ENCODE measurements at regions not wholly inside any gene's neighbourhood (a gene's known extent, or its start where the extent isn't known, plus 50 kb on each side); places are given as distances from the start of the nearest gene placed in this dataset.

DNA sequence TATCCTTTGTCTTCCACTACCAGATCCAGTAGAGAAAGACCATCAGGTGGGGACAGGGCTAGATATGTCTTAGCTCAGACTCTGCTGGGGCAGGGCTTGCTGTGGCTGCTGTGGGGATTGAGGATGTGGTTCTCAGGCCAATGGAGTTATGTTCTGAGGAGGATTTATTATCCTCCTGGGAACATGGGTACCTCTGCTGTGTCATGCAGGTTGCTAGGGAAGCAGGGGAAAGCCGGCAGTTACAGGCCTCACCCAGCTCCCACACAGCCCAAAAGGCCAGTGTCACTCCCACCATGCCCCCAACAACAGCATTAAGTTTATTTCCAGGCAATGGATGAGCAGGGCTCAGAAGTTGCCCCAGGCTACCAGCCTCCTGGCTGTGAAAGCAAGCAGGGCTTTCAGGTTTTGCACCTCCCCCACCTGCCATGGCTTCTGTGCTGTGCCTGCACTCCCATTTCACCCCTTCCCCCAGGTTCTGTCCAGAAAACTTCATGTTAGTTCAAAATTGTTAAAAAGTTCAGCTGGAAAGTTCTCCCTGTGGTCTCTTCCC, 879.9 kb downstream of the ARAP2 start:
- no peak for DNase-seq (ENCODE audit: low spot score)

GRCh38 chr4:35365186-35365585, 879.1 kb downstream of the ARAP2 start:
- no peak for DNase-seq (ENCODE audit: low spot score)

- no peak for DNase-seq (ENCODE audit: low spot score)
Measured at GRCh38 chr4:35399912-35400311, 844.4 kb downstream of the ARAP2 start.

GRCh38 chr4:35423104-35423503, 821.2 kb downstream of the ARAP2 start:
- no peak for DNase-seq (ENCODE audit: low spot score)

DNA sequence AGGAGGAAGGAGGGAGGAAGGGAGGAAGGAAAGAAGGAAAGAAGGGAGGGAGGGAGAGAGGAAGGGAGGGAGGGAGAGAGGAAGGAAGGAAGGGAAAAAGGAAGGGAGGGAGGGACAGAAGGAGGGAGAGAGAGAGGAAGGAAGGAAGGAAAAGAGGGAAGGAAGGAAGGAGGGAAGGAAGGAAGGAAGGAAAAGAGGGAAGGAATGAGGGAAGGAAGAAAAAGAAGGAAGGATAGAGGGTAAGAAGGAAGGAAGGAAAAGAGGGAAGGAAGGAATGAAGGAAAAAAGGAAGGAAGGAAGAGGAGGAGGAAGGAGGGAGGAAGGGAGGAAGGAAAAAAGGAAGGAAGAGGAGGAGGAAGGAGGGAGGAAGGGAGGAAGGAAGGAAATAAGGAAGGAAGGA, 796.8 kb downstream of the ARAP2 start:
- no peak for DNase-seq (ENCODE audit: low spot score)

DNA sequence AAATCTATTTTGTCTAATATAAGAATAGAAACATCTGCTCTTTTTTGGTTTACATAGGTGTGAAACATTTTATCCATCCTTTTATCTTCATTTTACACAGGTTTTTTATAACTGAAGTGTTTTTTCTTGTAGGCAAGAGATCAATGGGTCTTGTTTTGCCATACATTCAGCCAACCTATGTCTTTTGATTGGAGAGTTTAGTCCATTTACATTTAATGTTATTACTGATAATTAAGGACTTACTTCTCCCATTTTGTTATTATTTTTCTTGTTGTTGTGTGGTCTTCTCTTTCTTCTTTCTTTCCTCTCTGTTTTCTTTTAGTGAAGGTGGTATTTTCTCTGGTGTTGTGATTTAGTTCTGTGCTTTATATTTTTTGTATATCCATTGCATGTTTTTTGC, 785.3 kb downstream of the ARAP2 start:
- no peak for DNase-seq (ENCODE audit: low spot score)

DNA sequence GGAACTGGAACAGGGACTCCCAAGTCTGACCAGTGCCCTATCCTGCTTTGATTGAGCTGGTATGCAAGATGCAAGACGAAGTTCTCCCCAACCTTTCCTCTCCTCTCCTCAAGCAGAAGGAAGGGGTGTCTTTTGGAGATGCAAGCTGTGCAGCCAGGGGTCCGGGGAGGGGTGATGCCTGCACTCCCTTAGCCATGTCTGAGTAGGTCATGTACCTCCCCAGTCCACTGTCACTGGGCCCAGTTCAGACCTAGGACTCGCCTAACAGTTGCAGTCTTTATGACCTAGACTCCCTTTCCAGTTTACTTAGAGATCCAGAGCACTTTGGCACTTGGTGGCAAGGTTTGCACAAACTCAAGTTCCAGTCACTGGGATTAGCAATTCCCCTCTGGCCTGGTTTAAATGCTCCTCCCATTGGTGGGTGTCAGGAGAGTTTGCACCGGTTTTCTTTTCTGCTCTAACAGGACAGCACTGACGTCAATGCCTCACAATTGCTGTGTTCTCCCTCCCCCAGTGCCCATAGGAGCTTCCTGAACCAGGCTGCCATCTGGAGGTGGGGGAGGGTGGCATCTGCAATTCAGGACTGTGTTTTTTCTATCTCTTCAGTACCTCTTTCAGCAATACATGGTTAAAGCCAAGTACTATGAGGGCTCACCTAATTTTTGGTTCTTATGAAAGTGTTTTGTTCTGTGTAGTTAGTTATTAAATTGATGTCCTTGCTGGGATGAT, 782.2 kb downstream of the ARAP2 start:
- DNase-seq (ENCODE audit: low spot score): no peak

DNA sequence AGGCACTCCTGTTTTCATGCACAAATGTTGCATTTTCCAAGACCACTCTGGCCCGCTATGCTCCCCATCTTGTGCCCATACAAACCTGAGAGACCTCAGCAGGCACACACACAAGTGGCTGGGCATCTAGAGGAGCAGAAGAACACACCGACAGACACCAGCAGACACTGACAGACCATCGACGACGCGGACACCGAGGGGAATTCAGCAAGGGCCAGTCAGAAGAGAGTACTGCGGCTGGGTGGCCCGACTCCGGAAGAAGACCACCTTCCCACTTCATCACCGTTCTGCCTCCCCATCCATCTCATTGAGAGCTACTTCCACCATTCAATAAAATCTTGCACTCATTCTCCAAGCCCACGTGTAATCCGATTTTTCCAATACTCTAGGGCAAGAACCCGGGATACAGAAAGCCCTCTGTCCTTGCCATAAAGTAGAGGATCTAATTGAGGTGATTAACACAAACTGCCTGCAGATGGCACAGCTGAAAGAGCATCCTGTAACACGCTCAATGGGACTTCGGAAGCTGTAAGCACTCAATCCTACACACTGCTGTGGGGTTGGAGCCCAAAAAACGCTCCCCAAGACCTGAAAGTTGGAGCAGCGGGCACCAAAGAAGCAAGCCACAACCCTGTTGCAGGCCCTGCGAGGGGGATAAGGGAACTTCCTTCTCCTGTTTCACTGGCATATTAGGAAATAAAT, 780.9 kb downstream of the ARAP2 start:
- DNase-seq (ENCODE audit: low spot score): no peak

GRCh38 chr4:35464964-35465528, 779.3 kb downstream of the ARAP2 start:
- DNase-seq (ENCODE audit: low spot score): no peak

- no peak for DNase-seq (ENCODE audit: low spot score)
Measured at GRCh38 chr4:35491093-35491492, 753.2 kb downstream of the ARAP2 start.

- DNase-seq (ENCODE audit: low spot score): no peak
Measured at GRCh38 chr4:35493977-35494376, 750.3 kb downstream of the ARAP2 start.

- no peak for DNase-seq (ENCODE audit: low spot score)
Measured at GRCh38 chr4:35494955-35495354, 749.4 kb downstream of the ARAP2 start.

DNA sequence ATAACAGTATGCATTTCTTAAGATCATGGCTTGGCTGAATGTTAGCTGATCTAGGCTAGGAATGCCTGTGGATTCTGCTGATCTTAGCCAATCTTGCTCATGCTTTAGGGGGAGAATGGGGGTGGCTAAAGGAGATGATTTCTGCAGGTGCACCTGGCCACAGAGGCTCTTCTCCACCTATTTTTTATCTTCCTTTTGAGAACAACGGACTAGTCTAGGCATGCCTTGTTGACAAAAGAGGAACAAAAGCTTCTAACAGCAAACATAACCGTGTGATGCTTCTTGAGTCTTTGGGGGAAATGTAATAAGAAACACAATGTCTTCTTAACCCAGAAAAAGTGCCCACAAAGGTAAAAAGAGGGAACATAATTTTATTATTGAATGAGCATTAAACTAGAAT, 743.5 kb downstream of the ARAP2 start:
- no peak for DNase-seq (ENCODE audit: low spot score)

DNA sequence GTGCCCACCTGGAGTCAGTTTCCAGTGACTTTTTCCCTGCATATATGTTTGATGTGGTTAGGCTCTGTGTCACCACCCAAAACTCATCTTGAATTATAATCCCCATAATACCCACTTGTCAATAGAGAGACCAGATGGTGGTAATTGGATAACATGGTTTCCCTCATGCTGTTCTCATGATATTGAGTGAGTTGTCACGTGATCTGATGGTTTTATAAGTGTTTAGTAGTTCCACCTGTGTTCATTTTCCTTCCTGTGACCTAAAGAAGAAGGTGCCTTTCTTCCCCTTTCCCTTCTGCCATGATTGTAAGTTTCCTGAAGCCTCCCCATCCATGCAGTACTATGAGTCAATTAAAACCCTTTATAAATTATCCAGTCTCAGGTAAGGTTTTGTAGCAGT, 740.9 kb downstream of the ARAP2 start:
- DNase-seq (ENCODE audit: low spot score): no peak

- no peak for DNase-seq (ENCODE audit: low spot score)
Measured at GRCh38 chr4:35506161-35506560, 738.2 kb downstream of the ARAP2 start.

DNA sequence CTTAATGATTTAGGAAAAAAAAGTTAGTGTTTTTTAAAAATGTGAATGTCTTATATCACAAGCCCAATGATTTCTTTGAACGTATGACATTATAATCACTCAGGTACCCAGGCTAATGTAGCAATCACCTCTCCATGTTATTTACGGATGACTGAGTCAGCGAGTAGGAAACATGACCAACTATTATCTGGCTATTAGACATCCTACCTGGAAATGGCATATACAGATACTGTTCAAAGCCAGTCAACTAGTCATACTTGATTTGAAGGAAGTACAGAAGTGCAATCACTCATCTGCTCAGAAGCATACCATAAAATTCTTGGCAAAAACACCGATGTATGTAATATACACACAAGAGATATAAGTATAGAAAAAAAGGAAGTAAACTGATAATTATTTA, 732.5 kb downstream of the ARAP2 start:
- no peak for DNase-seq (ENCODE audit: low spot score)

GRCh38 chr4:35516102-35516501, 728.2 kb downstream of the ARAP2 start:
- DNase-seq (ENCODE audit: low spot score): no peak

DNA sequence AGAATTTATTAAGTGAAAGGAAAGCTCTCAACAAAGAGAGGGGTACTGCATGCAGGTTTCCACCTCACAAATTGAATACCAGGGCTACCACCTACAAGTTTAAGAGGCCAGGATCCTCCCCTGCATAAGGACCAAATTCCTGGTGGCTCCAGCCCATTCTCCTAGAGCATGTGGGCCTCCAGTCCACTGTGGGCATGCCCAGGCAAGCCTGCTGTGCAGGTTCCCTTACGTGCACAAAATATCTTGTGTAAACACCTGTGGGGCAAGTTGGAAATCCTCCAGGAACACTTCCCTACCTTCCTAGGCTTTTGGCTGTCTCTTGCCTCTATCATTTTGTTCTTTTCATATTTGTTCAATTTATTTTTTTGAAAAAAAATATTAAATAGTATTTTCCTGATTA, 724.3 kb downstream of the ARAP2 start:
- no peak for DNase-seq (ENCODE audit: low spot score)

GRCh38 chr4:35521682-35522081, 722.6 kb downstream of the ARAP2 start:
- no peak for DNase-seq (ENCODE audit: low spot score)

GRCh38 chr4:35525192-35525978, 718.9 kb downstream of the ARAP2 start:
- DNase-seq (ENCODE audit: low spot score): no peak

GRCh38 chr4:35526456-35526855, 717.9 kb downstream of the ARAP2 start:
- no peak for DNase-seq (ENCODE audit: low spot score)

- no peak for DNase-seq (ENCODE audit: low spot score)
Measured at GRCh38 chr4:35534962-35535361, 709.4 kb downstream of the ARAP2 start.

Data from mucosa of gallbladder (tissue), 1 donor.